ENCODE measurements at regions not wholly inside any gene's neighbourhood (a gene's known extent, or its start where the extent isn't known, plus 50 kb on each side); places are given as distances from the start of the nearest gene placed in this dataset.

GRCh38 chr1:116826818-116827606 lies 72.8 kb downstream of the CD2 start:
- Histone ChIP-seq H3F3A (ENCODE audit: low read depth) (peaks cover 5% of the 10 kb centered on the region), H3K4me1 (peaks cover 11% of the 10 kb centered on the region), H3K27ac (no peak overlapping the region), H3K27me3 (no peaks in the 10 kb centered on the region), H4K20me1 (ENCODE audit: low read depth) (no peaks in the 10 kb centered on the region), H3K9ac (no peak overlapping the region), H3K4me3 (no peak overlapping the region), H3K36me3 (no peaks in the 10 kb centered on the region), H3K9me3 (ENCODE audit: low read depth) (no peaks in the 10 kb centered on the region), H2AFZ (replicated peaks) (no peak overlapping the region), H3K4me2 (no peak overlapping the region), H3K79me2 (ENCODE audit: low read depth) (no peaks in the 10 kb centered on the region)
- H3K9me3 Mint-ChIP-seq: peaks cover 5% of the 10 kb centered on the region
- H3K27me3 Mint-ChIP-seq (ENCODE audit: insufficient read depth, low read depth): peaks cover 16% of the 10 kb centered on the region
- H3K36me3 Mint-ChIP-seq: peaks cover 2% of the 10 kb centered on the region
- no peak for DNase-seq (ENCODE audit: low spot score)
- TF ChIP-seq CTCF (IDR thresholded peaks at IDR 0.05) (no peak), EZH2 (IDR thresholded peaks at IDR 0.05) (no peak), EZH2phosphoT487 (IDR thresholded peaks at IDR 0.05) (no peak)
- H3K4me1 Mint-ChIP-seq: peaks cover 27% of the 10 kb centered on the region
- peak overlapping the region; percentile 89 for H3K27ac Mint-ChIP-seq
- H3K4me3 Mint-ChIP-seq: no peak overlapping the region

- Histone ChIP-seq H3K79me2 (ENCODE audit: low read depth) (no peaks in the 10 kb centered on the region), H3K9me3 (ENCODE audit: low read depth) (no peaks in the 10 kb centered on the region), H4K20me1 (ENCODE audit: low read depth) (no peaks in the 10 kb centered on the region), H3F3A (ENCODE audit: low read depth) (peaks cover 12% of the 10 kb centered on the region), H3K36me3 (no peaks in the 10 kb centered on the region), H3K27me3 (no peaks in the 10 kb centered on the region), H3K27ac (no peak overlapping the region), H3K4me1 (peaks cover 17% of the 10 kb centered on the region), H3K9ac (no peak overlapping the region), H3K4me2 (no peak overlapping the region), H2AFZ (replicated peaks) (no peak overlapping the region), H3K4me3 (no peak overlapping the region)
- no peak for DNase-seq (ENCODE audit: low spot score)
- TF ChIP-seq EZH2 (IDR thresholded peaks at IDR 0.05): no peak
- TF ChIP-seq EZH2phosphoT487 (IDR thresholded peaks at IDR 0.05): no peak
- no peak for TF ChIP-seq CTCF (IDR thresholded peaks at IDR 0.05)
- Mint-ChIP-seq H3K27ac (no peak overlapping the region), H3K36me3 (peaks cover 2% of the 10 kb centered on the region), H3K4me3 (no peak overlapping the region), H3K9me3 (peaks cover 5% of the 10 kb centered on the region), H3K4me1 (peaks cover 34% of the 10 kb centered on the region), H3K27me3 (ENCODE audit: insufficient read depth, low read depth) (peaks cover 16% of the 10 kb centered on the region)
Observed at GRCh38 chr1:116827607-116828105, 73.4 kb downstream of the CD2 start.

GRCh38 chr1:116832308-116832931 lies 77.3 kb upstream of the PTGFRN start:
- no peak overlapping the region for H3K27ac Mint-ChIP-seq

More at GRCh38 chr1:116832308-116832931, 77.3 kb upstream of the PTGFRN start:
- Histone ChIP-seq H3F3A (ENCODE audit: low read depth) (peaks cover 29% of the 10 kb centered on the region), H3K27ac (peak overlapping the region; percentile 82), H3K9ac (no peak overlapping the region), H3K4me3 (peak overlapping the region; percentile 14), H3K9me3 (ENCODE audit: low read depth) (no peaks in the 10 kb centered on the region), H3K27me3 (no peaks in the 10 kb centered on the region), H3K4me2 (peak overlapping the region; percentile 68), H3K79me2 (ENCODE audit: low read depth) (no peaks in the 10 kb centered on the region), H3K4me1 (peaks cover 40% of the 10 kb centered on the region), H2AFZ (replicated peaks) (peak overlapping the region; percentile 29), H4K20me1 (ENCODE audit: low read depth) (no peaks in the 10 kb centered on the region), H3K36me3 (no peaks in the 10 kb centered on the region)
- peaks cover 43% of the 10 kb centered on the region for H3K4me1 Mint-ChIP-seq
- no peak overlapping the region for H3K4me3 Mint-ChIP-seq
- H3K9me3 Mint-ChIP-seq: peaks cover 13% of the 10 kb centered on the region
- TF ChIP-seq EZH2 (IDR thresholded peaks at IDR 0.05) (no peak), CTCF (IDR thresholded peaks at IDR 0.05) (no peak), EZH2phosphoT487 (IDR thresholded peaks at IDR 0.05) (no peak)
- peaks cover 2% of the 10 kb centered on the region for H3K36me3 Mint-ChIP-seq
- peaks cover 13% of the 10 kb centered on the region for H3K27me3 Mint-ChIP-seq (ENCODE audit: insufficient read depth, low read depth)
- peak; percentile 27 for DNase-seq (ENCODE audit: low spot score)
